Activated naive CD8-positive, alpha-beta T cell treated with anti-CD3 and anti-CD28 coated beads, Interleukin-2, amount 10 ng/mL, durations not matched to agents 7 days and 5 days (primary cell): ENCODE measurements at regions not wholly inside any gene's neighbourhood (a gene's known extent, or its start where the extent isn't known, plus 50 kb on each side); places are given as distances from the start of the nearest gene placed in this dataset.
A peak's percentile ranks its signal among the peaks of the same experiment; 100 is the strongest.

Experiments
- ATAC-seq: fragments of 150-1000 bp; cut with Tn5 transposase; one replicate; pipeline ENCODE4 v1.10.0; 2021; ENCODE audit warnings: low read depth, moderate library complexity
- POLR2A ChIA-PET: fragments of 350-600 bp; sonication (Branson Sonifier 250); formaldehyde crosslinking; loops from one replicate; lab custom pipeline; 2021; ENCODE audit warnings: antibody characterized with exemption; lab: Charles Lee
- DNase-seq: peaks from one replicate; pipeline ENCODE4 v3.0.0; 2021
- H3K27ac Mint-ChIP-seq: one replicate; pipeline ENCODE4 v1.8.0; 2022; ENCODE audit warnings: mild to moderate bottlenecking, mixed read lengths
- H3K27me3 Mint-ChIP-seq: one replicate; pipeline ENCODE4 v1.8.0; 2022; ENCODE audit warnings: mild to moderate bottlenecking, moderate library complexity, mixed read lengths
- H3K36me3 Mint-ChIP-seq: one replicate; pipeline ENCODE4 v1.8.0; 2021; ENCODE audit warnings: mild to moderate bottlenecking, mixed read lengths
- H3K4me1 Mint-ChIP-seq: one replicate; pipeline ENCODE4 v1.8.0; 2021; ENCODE audit warnings: mixed read lengths
- H3K4me3 Mint-ChIP-seq: one replicate; pipeline ENCODE4 v1.8.0; 2022; ENCODE audit warnings: mild to moderate bottlenecking, moderate library complexity, mixed read lengths
- H3K9me3 Mint-ChIP-seq: one replicate; pipeline ENCODE4 v1.8.0; 2021; ENCODE audit warnings: mixed read lengths

DNA sequence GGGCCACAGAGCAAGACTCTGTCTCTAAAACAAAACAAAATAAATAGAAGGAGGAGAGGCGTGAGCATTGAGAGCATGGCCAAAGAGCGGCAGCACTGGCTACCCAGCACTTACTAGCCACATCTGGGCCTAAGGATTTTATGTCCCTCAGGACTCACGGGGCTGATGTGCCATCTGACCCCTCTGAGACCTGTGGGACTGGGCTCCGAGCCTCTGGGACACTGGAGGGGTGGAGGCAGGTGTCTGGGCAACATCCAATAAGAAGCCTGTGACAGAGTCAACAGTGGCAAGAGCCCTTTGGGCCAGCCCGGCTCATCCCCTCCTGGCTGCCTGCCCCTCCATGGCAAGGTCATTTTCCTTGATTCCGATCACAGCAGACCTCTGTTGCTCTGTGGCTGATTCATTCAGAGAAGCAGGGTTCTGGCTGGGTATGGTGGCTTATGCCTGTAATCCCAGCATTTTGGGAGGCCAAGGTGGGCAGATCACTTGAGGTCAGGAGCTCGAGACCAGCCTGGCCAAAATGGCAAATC lies 60.7 kb downstream of the RRM2 start:
- Mint-ChIP-seq H3K27ac (no peak overlapping the region), H3K9me3 (peaks cover 3% of the 10 kb centered on the region), H3K4me1 (no peaks in the 10 kb centered on the region), H3K27me3 (no peaks in the 10 kb centered on the region), H3K4me3 (no peak overlapping the region), H3K36me3 (peaks cover 24% of the 10 kb centered on the region)
- DNase-seq, result no peak
- POLR2A ChIA-PET, result no interaction called here
- no peak for ATAC-seq

DNA sequence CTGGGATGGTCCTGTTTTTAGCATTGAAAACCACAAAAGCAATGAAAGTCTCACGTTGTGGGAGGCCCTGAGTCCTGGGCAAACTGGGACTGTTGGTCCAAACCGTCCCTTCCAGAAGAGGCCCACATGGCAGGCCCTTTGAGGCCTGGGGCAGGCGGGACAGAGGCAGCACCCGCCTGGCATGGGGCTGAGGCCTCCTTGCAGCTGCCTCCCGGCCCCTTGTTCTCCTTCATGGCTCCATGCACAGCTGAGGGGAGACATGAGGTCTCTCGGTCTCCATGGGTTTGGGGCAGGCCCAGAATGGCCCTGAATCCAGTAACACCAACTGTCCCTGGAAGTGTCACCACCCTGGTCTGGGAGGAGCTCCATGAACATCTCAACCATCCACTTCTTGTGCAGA lies 61.9 kb downstream of the RRM2 start:
- H3K27ac Mint-ChIP-seq, result no peak overlapping the region
- H3K36me3 Mint-ChIP-seq, result peaks cover 34% of the 10 kb centered on the region
- no peak for ATAC-seq
- H3K4me3 Mint-ChIP-seq, result no peak overlapping the region
- H3K4me1 Mint-ChIP-seq, result no peaks in the 10 kb centered on the region
- no peaks in the 10 kb centered on the region for H3K27me3 Mint-ChIP-seq
- DNase-seq, result no peak
- H3K9me3 Mint-ChIP-seq, result peaks cover 3% of the 10 kb centered on the region
- POLR2A ChIA-PET, result no interaction called here

DNA sequence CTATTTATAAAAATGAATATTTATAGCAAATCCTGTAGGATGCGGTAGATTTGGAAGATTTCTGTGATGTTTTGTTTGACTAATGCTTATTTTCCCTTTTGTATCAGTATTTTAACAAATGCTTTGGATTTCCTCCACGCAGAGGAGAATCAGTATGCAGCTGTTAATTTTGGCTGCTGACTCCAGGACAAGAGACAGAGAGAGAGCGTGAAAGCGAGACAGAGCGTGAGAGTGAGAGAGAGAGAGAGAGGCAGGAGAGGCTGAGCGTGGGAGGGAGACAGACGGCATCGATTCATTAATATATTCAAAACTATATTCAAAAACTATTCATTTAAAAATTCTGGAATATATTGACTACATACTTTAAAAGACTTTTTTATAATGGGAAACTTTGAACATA lies 62.5 kb downstream of the RRM2 start:
- H3K36me3 Mint-ChIP-seq, result peaks cover 38% of the 10 kb centered on the region
- peaks cover 4% of the 10 kb centered on the region for H3K4me1 Mint-ChIP-seq
- H3K27me3 Mint-ChIP-seq, result no peaks in the 10 kb centered on the region
- POLR2A ChIA-PET, result no interaction called here
- H3K27ac Mint-ChIP-seq, result no peak overlapping the region
- DNase-seq (no peak), ATAC-seq (no peak)
- peaks cover 8% of the 10 kb centered on the region for H3K9me3 Mint-ChIP-seq
- H3K4me3 Mint-ChIP-seq, result no peak overlapping the region

DNA sequence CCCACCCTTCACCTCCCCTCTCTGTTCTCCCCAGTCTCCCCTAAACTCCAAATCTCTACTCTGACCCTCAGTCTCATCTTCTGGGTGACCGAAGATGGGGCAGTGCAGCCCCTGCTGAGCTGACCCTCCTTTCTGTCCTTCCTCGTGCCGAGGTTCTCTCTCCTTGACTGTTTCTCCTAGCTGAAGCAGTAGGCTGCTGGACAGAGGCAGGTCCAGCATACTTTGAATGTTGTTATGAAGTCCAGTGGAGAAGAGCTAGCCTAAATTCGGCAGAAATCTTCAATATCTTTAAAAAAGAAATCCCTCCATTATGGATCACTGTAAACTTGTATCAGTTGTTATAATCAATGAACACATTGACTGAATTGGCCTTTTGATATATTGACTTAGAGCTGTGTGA lies 63.2 kb downstream of the RRM2 start:
- H3K27ac Mint-ChIP-seq, result no peak overlapping the region
- peaks cover 39% of the 10 kb centered on the region for H3K36me3 Mint-ChIP-seq
- DNase-seq (no peak), ATAC-seq (no peak)
- peaks cover 4% of the 10 kb centered on the region for H3K4me1 Mint-ChIP-seq
- no peak overlapping the region for H3K4me3 Mint-ChIP-seq
- no peaks in the 10 kb centered on the region for H3K27me3 Mint-ChIP-seq
- POLR2A ChIA-PET, result no interaction called here
- peaks cover 10% of the 10 kb centered on the region for H3K9me3 Mint-ChIP-seq

DNA sequence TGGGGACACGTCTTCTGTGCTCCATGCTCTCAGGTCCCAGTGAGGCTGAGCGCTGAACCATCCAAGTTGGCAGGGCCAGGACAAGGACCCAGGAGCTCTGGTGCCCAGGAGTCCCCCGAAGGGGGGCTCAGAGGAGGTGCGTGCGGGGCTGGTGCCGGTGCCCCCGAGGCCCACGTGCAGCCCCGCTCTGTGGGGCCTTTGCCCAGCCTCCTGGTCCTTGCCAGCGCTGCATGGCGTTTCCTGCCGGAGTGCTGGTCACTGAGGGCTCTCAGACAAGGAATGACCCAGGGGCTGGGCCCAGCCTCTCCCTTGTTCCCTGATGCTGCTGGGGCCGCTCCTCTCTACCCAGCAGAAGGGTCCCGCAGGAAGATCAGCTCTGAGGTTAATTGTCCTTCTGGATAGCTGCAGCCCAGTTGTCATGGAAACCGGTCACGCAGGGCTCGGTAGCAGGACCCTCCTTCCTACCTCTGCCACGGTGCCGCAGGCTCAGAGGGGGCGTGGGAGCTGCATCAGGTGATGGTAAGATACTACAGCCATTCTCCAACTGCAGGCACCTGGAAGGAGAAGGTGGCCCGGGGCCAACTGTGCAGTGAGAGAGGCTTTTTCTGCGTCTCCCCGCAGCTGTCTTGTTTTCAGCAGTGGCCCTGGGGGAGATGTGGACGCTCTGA lies 64.5 kb downstream of the RRM2 start:
- Mint-ChIP-seq H3K4me3 (no peak overlapping the region), H3K4me1 (peaks cover 4% of the 10 kb centered on the region), H3K27ac (no peak overlapping the region), H3K9me3 (peaks cover 7% of the 10 kb centered on the region), H3K36me3 (peaks cover 28% of the 10 kb centered on the region), H3K27me3 (no peaks in the 10 kb centered on the region)
- ATAC-seq (no peak), DNase-seq (no peak)
- POLR2A ChIA-PET, result no interaction called here

DNA sequence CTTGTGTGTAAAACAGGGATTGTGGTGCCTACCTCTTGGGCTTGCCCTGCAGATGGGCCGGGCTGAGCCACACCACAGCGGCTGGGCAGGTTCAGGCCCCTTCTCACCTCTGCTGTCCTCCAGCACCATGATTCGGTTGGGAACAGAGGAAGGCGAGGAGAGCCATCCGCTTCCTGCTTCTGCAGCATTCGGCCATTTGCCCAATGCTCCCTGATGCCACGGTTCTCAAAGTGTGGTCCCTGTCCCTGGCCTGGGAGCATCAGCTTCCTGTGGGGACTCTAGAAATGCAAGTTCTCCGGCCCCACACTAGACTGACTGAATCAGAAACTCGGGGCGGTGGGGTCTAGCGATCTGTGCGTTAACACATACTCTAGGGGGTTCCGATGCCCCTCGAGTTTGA lies 65.1 kb downstream of the RRM2 start:
- H3K36me3 Mint-ChIP-seq, result peaks cover 24% of the 10 kb centered on the region
- POLR2A ChIA-PET, result no interaction called here
- no peak overlapping the region for H3K4me3 Mint-ChIP-seq
- peaks cover 4% of the 10 kb centered on the region for H3K4me1 Mint-ChIP-seq
- DNase-seq (no peak), ATAC-seq (no peak)
- H3K9me3 Mint-ChIP-seq, result peaks cover 7% of the 10 kb centered on the region
- H3K27me3 Mint-ChIP-seq, result no peaks in the 10 kb centered on the region
- no peak overlapping the region for H3K27ac Mint-ChIP-seq

DNA sequence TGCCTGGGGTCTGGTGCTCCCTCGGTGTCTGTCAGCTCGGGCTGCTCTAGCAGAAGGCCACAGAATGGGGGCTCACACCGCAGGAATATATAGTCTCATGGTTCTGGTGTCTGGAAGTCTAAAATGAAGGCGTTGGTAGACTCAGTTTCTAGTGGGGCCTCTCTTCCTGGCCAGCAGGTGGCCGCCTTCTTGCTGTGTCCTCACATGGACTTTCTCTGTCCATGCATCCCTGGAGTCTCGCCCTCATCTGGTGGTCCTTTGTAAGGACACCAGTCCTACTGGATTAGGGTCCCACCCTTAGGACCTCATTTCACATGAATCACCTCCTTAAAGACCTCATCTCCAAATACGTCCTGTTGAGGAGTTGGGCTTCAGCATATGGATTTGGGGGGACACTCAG lies 65.7 kb downstream of the RRM2 start:
- Mint-ChIP-seq H3K36me3 (peaks cover 24% of the 10 kb centered on the region), H3K27me3 (no peaks in the 10 kb centered on the region), H3K27ac (no peak overlapping the region), H3K4me1 (peaks cover 4% of the 10 kb centered on the region), H3K4me3 (no peak overlapping the region), H3K9me3 (peaks cover 7% of the 10 kb centered on the region)
- no peak for DNase-seq
- ATAC-seq, result no peak
- POLR2A ChIA-PET, result no interaction called here

DNA sequence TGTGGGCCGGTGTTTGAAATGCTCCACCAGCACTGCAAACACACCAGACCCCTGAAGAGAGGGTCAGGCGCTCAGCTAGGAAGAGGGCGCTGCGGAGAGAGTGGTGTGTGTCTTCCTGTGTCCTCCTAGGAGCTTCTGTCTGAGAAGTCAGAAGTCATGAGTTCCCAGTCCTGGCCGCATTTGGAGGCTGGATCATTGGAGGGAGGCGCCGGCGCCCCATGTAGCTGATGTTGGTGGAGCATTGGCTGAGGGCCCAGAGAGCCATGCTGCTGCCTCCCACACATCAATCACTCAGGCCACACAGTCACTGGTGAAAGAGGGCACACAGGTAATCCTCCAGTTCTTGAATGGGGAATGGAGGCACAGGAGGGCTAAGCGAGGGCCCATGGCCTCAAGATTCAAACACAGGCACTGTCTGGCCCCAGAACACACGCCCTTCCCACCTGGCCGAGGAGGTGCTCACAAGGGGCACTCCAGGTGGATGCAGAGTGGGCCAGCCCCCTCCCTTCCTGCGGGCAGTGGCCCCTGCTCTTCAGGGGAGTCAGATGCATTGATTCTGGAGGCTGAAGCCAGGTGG lies 66.3 kb downstream of the RRM2 start:
- ATAC-seq (no peak), DNase-seq (no peak)
- no peak overlapping the region for H3K4me3 Mint-ChIP-seq
- H3K27ac Mint-ChIP-seq, result no peak overlapping the region
- peaks cover 24% of the 10 kb centered on the region for H3K36me3 Mint-ChIP-seq
- no peaks in the 10 kb centered on the region for H3K27me3 Mint-ChIP-seq
- H3K4me1 Mint-ChIP-seq, result peaks cover 4% of the 10 kb centered on the region
- POLR2A ChIA-PET, result no interaction called here
- peaks cover 7% of the 10 kb centered on the region for H3K9me3 Mint-ChIP-seq

DNA sequence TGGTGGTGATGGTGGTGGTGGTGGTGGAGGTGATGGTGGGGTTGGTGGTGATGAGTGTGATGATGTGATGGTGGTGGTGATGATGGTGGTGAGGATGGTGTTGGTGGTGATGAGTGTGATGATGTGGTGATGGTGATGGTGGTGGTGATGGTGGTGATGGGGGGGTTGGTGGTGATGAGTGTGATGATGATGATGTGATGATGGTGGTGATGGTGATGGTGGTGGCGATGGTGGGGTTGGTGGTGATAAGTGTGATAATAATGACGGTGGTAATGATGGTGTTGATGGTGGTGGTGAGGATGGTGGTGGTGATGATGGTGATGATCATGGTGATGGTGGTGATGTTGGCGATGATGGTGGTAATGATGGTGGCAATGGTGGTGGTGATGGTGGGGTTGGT lies 67.7 kb downstream of the RRM2 start:
- peak overlapping the region; percentile 71 for H3K27ac Mint-ChIP-seq

DNA sequence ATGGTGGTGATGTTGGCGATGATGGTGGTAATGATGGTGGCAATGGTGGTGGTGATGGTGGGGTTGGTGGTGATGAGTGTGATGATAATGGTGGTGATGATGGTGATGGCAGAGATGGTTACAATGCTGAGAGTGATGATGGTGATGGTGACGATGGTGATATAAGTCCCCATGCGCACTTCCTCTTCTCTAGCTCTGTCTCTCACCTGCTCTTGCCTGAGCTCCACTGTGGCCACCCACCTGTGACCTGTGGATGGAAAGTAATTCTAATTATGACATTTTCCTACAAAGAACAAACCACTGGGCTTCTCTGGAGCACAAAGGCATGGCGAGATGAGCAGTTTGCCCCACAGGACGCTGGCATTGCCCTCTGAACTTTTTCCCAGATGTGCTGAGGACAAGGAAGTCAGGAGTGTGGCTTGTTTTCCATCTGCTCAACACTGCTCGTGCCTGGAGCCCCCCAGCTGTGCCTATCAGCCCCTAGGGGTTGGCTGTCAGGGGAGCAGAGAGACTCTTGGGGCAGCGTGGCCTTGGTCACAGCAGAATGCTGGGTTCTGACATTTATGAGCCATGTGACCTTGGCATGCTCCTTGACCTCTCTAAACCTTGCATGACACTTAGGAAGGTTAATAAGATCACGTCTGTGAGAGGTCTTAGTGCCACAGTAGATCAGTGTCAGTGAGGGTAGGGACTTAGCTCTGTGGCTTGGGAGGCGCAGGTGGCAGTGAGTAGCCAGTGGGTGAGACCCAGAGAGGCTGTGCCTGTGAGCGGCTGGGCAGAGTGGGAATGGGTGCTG lies 68.4 kb downstream of the RRM2 start:
- POLR2A ChIA-PET, result no interaction called here
- Mint-ChIP-seq H3K36me3 (peaks cover 25% of the 10 kb centered on the region), H3K4me3 (no peak overlapping the region), H3K9me3 (peaks cover 7% of the 10 kb centered on the region), H3K4me1 (peaks cover 4% of the 10 kb centered on the region), H3K27ac (peak overlapping the region; percentile 71), H3K27me3 (no peaks in the 10 kb centered on the region)
- DNase-seq (no peak), ATAC-seq (no peak)

More for the DNA sequence above, 67.7 kb downstream of the RRM2 start:
- DNase-seq (no peak), ATAC-seq (no peak)
- Mint-ChIP-seq H3K4me3 (no peak overlapping the region), H3K36me3 (peaks cover 25% of the 10 kb centered on the region), H3K27me3 (no peaks in the 10 kb centered on the region), H3K9me3 (peaks cover 7% of the 10 kb centered on the region), H3K4me1 (peaks cover 4% of the 10 kb centered on the region)
- POLR2A ChIA-PET, result no interaction called here

DNA sequence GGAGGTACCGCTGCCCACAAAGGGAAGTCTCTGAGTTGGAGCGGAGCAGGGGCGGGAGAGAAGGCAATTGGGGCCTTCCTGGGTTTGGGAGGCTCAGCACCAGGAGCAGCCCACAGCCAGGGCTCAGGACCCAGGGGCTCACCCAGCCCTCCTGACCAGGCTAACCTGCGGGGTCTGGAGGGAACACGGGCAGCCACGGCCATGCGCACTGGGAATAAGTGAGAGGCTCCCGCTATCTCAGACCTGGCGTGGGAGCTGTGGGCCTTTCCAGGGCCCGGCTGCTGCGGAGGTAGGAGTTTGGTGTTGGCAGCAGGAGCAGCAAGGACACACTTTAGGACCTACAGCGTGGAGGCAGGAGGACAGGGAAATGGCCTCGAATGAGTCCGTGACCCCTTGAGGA lies 69.0 kb downstream of the RRM2 start:
- POLR2A ChIA-PET, result no interaction called here
- Mint-ChIP-seq H3K9me3 (peaks cover 7% of the 10 kb centered on the region), H3K27ac (no peak overlapping the region), H3K4me1 (peaks cover 4% of the 10 kb centered on the region), H3K27me3 (no peaks in the 10 kb centered on the region), H3K36me3 (peaks cover 25% of the 10 kb centered on the region), H3K4me3 (no peak overlapping the region)
- DNase-seq, result no peak
- ATAC-seq, result peak; percentile 12

DNA sequence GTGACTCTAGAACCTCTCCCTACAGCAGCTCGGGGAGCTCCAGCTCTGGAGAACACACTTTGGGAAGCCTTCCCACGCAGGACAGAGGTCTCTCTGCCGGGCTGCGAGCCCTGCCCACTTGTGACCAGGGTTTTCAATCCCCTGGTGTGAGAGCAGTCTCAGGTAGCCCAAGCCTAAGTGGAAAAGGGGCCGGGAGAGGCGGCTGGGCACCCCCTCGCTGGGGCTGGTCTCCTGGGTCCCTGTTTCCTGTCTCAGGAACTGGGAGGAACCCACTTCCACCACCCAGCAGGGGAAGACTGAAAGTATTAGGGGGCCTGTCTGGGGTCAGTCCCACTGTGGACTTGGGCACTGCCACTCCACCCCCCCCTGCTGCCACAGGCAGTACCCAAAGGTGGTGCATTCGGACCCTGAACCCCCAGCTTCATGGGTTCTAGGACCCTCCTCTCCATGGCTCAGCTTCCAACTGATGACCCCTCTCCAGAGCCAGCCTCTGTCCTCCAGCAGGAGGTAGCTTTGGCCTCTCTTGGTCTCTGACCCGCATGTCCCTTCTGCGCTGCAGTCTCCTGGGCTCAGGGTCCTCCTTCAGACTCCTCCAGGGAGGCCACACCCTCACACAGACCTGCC lies 70.0 kb downstream of the RRM2 start:
- POLR2A ChIA-PET, result no interaction called here
- Mint-ChIP-seq H3K9me3 (peaks cover 7% of the 10 kb centered on the region), H3K4me1 (peaks cover 4% of the 10 kb centered on the region), H3K36me3 (peaks cover 25% of the 10 kb centered on the region), H3K27me3 (no peaks in the 10 kb centered on the region), H3K27ac (no peak overlapping the region), H3K4me3 (no peak overlapping the region)
- ATAC-seq (no peak), DNase-seq (no peak)

DNA sequence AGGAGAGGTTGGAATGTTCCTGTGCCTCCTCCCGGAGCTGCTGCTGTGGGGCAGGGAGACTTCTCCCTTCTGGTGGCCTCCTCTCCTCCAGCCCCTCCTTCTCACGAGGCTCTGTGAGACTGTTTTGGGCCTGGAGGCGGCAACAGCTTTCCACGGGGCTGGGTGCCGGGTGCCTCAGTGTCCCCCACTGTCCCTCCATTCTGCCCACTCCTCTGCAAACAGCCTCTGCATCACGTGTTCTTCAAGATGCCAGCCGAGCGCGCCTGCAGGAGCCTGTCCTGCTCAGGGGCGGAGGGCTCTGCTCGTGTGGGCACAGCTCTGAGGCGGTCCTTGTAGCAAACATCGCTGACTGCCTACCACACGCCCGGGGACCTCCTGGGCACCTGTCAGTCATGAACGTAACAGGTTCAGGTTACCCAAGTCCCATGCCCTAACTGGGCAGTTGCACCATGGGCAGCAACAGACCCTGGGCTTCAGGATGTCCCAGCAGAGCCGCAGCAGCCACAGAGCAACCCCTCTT lies 70.8 kb downstream of the RRM2 start:
- Mint-ChIP-seq H3K4me3 (no peak overlapping the region), H3K9me3 (peaks cover 7% of the 10 kb centered on the region), H3K27me3 (no peaks in the 10 kb centered on the region), H3K36me3 (peaks cover 27% of the 10 kb centered on the region), H3K4me1 (peaks cover 4% of the 10 kb centered on the region), H3K27ac (no peak overlapping the region)
- POLR2A ChIA-PET, result no interaction called here
- ATAC-seq (no peak), DNase-seq (no peak)
